PC-9 (cell line): ENCODE measurements at regions not wholly inside any gene's neighbourhood (a gene's known extent, or its start where the extent isn't known, plus 50 kb on each side); places are given as distances from the start of the nearest gene placed in this dataset.
"Not testable (repeated sequence)": the region's sequence is repeated elsewhere in the genome, so short reads cannot be mapped to it uniquely, and the experiment has no call there.

Experiments used
- EZH2 ChIP-seq: fragments of 200-600 bp; sonication (generic); IDR thresholded peaks from 2 replicates; pipeline ENCODE4 v1.8.0; 2017; ENCODE audit warnings: antibody characterized with exemption, low read depth
- TF ChIP-seq, protein P1 (sequence below): fragments of 200-600 bp; sonication (generic); conservative IDR thresholded peaks from 2 replicates; pipeline ENCODE4 v1.6.1; 2017; ENCODE audit warnings: mixed run types, antibody characterized with exemption, mild to moderate bottlenecking, moderate library complexity

DNA sequence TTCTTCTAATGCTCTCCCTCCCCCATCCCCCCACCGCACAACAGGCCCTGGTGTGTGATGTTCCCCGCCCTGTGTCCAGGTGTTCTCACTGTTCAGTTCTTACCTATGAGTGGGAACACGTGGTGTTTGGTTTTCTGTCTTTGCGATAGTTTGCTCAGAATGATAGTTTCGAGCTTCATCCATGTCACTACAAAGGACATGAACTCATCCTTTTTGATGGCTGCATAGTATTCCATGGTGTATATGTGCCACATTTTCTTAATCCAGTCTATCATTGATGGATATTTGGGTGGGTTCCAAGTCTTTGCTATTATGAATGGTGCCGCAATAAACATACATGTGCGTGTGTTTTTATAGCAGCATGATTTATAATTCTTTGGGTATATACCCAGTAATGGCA lies 1005.5 kb upstream of the CDH10 start:
- TF ChIP-seq, protein P1, sequence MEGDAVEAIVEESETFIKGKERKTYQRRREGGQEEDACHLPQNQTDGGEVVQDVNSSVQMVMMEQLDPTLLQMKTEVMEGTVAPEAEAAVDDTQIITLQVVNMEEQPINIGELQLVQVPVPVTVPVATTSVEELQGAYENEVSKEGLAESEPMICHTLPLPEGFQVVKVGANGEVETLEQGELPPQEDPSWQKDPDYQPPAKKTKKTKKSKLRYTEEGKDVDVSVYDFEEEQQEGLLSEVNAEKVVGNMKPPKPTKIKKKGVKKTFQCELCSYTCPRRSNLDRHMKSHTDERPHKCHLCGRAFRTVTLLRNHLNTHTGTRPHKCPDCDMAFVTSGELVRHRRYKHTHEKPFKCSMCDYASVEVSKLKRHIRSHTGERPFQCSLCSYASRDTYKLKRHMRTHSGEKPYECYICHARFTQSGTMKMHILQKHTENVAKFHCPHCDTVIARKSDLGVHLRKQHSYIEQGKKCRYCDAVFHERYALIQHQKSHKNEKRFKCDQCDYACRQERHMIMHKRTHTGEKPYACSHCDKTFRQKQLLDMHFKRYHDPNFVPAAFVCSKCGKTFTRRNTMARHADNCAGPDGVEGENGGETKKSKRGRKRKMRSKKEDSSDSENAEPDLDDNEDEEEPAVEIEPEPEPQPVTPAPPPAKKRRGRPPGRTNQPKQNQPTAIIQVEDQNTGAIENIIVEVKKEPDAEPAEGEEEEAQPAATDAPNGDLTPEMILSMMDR = not testable (repeated sequence)
- not testable (repeated sequence) for TF ChIP-seq EZH2
